OCI-LY3 (cell line): ENCODE measurements at regions not wholly inside any gene's neighbourhood (a gene's known extent, or its start where the extent isn't known, plus 50 kb on each side); places are given as distances from the start of the nearest gene placed in this dataset.

Experiments used
- H2AFZ ChIP-seq: fragments of 200-600, 300-600 bp; shearing (Covaris generic); 2 replicates; pipeline ENCODE4 v1.6.0; 2014; ENCODE audit warnings: antibody characterized with exemption, low read depth, low read length
- H3K27ac ChIP-seq: fragments of 200-600, 300-600 bp; sonication (generic); 2 replicates; pipeline ENCODE4 v1.5.1; 2014; ENCODE audit warnings: mild to moderate bottlenecking, low read length, moderate library complexity, mixed read lengths
- H3K27me3 ChIP-seq: fragments of 200-600, 300-600 bp; sonication (generic); 2 replicates; pipeline ENCODE4 v1.6.1; 2014; ENCODE audit warnings: low read depth, low read length, mixed read lengths
- H3K36me3 ChIP-seq: fragments of 200-600, 300-600 bp; sonication (generic); replicated peaks from 2 replicates; pipeline ENCODE3; 2014; ENCODE audit warnings: low read depth, low read length, mixed read lengths
- H3K4me1 ChIP-seq: fragments of 300-600, 200-600 bp; sonication (generic); 2 replicates; pipeline ENCODE4 v1.6.1; 2014; ENCODE audit warnings: low read length, mixed read lengths
- H3K4me2 ChIP-seq: fragments of 200-600, 300-600 bp; sonication (generic); 2 replicates; pipeline ENCODE4 v1.6.1; 2014; ENCODE audit warnings: low read length, mixed read lengths
- H3K4me3 ChIP-seq: fragments of 300-600, 200-600 bp; sonication (generic); 2 replicates; pipeline ENCODE4 v1.5.1; 2014; ENCODE audit warnings: antibody characterized with exemption, mild to moderate bottlenecking, low read length, moderate library complexity
- H3K79me2 ChIP-seq: fragments of 300-600, 200-600 bp; shearing (Covaris generic); 2 replicates; pipeline ENCODE4 v1.6.1; 2014; ENCODE audit warnings: mild to moderate bottlenecking, low read length, mixed read lengths
- H3K9ac ChIP-seq: fragments of 300-600, 200-600 bp; shearing (Covaris generic); 2 replicates; pipeline ENCODE4 v1.6.0; 2014; ENCODE audit warnings: mild to moderate bottlenecking, low read length, moderate library complexity
- H3K9me3 ChIP-seq: fragments of 200-600, 300-600 bp; shearing (Covaris generic); 2 replicates; pipeline ENCODE4 v1.6.1; 2014; ENCODE audit warnings: low read length, mixed read lengths; ENCODE audit not compliant: insufficient read depth
- H4K20me1 ChIP-seq: fragments of 200-600, 300-600 bp; sonication (generic); 2 replicates; pipeline ENCODE4 v1.6.1; 2016; ENCODE audit warnings: low read length, mixed read lengths; ENCODE audit not compliant: insufficient read depth
- EZH2phosphoT487 ChIP-seq: fragments of 200-600 bp; shearing (Covaris generic); IDR thresholded peaks from 2 replicates; pipeline ENCODE4 v1.6.1; 2018; ENCODE audit warnings: antibody characterized with exemption, mixed run types, low read depth
- TF ChIP-seq, protein P1 (sequence below): fragments of 200-600, 300-600 bp; sonication (generic); IDR thresholded peaks from 2 replicates; pipeline ENCODE4 v1.5.1; 2014; ENCODE audit warnings: antibody characterized with exemption, low read length, low read depth

DNA sequence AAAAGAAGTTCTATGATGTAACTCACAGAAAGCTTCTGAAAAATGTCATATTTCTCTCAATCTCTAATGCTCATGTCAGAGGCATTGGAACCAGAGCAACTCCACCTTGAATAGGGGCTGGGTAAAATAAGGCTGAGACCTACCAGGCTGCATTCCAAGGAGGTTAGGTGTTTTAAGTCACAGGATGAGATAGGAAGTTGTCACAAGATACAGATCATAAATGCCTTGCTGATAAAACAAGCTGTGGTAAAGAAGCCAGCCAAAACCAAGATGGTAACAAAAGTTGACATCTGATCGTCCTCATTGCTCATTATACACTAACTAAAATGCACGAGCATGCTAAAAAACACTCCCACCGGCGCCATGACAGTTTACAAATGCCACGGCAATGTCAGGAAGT lies 411.1 kb upstream of the GRIA1 start:
- no peaks in the 10 kb centered on the region for H3K36me3 ChIP-seq
- no peak overlapping the region for H3K27ac ChIP-seq
- no peaks in the 10 kb centered on the region for H4K20me1 ChIP-seq
- no peak overlapping the region for H2AFZ ChIP-seq
- H3K27me3 ChIP-seq: no peaks in the 10 kb centered on the region
- H3K9ac ChIP-seq: no peak overlapping the region
- no peaks in the 10 kb centered on the region for H3K9me3 ChIP-seq
- no peak overlapping the region for H3K4me2 ChIP-seq
- H3K4me3 ChIP-seq: no peak overlapping the region
- H3K4me1 ChIP-seq: no peaks in the 10 kb centered on the region
- H3K79me2 ChIP-seq: no peaks in the 10 kb centered on the region
- TF ChIP-seq, protein P1, sequence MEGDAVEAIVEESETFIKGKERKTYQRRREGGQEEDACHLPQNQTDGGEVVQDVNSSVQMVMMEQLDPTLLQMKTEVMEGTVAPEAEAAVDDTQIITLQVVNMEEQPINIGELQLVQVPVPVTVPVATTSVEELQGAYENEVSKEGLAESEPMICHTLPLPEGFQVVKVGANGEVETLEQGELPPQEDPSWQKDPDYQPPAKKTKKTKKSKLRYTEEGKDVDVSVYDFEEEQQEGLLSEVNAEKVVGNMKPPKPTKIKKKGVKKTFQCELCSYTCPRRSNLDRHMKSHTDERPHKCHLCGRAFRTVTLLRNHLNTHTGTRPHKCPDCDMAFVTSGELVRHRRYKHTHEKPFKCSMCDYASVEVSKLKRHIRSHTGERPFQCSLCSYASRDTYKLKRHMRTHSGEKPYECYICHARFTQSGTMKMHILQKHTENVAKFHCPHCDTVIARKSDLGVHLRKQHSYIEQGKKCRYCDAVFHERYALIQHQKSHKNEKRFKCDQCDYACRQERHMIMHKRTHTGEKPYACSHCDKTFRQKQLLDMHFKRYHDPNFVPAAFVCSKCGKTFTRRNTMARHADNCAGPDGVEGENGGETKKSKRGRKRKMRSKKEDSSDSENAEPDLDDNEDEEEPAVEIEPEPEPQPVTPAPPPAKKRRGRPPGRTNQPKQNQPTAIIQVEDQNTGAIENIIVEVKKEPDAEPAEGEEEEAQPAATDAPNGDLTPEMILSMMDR: no peak
- TF ChIP-seq EZH2phosphoT487: no peak

DNA sequence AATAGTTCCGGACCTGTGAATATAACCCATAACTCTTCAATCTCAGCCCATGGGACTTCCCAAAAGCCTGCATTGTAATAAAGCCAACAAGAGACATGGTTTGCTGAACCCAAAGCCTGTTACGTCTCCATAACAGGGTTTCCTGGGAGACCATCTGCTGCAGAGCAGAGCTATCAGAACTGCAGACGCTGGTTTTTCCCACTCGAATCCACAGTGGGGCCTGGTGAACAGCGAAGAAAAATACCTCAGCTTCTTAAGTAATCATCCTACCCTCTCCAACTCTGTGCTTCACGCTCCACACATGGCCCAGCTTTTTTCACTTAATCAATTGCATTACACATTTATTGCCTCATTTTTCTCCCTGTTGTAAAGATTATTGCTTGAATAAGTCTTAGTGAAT lies 409.5 kb upstream of the GRIA1 start:
- Histone ChIP-seq H2AFZ (no peak overlapping the region), H3K9ac (no peak overlapping the region), H3K27ac (no peak overlapping the region), H4K20me1 (no peaks in the 10 kb centered on the region), H3K4me1 (no peaks in the 10 kb centered on the region), H3K79me2 (no peaks in the 10 kb centered on the region), H3K4me3 (no peak overlapping the region), H3K9me3 (no peaks in the 10 kb centered on the region), H3K36me3 (no peaks in the 10 kb centered on the region), H3K27me3 (no peaks in the 10 kb centered on the region), H3K4me2 (no peak overlapping the region)
- TF ChIP-seq, protein P1: no peak
- TF ChIP-seq EZH2phosphoT487: no peak

DNA sequence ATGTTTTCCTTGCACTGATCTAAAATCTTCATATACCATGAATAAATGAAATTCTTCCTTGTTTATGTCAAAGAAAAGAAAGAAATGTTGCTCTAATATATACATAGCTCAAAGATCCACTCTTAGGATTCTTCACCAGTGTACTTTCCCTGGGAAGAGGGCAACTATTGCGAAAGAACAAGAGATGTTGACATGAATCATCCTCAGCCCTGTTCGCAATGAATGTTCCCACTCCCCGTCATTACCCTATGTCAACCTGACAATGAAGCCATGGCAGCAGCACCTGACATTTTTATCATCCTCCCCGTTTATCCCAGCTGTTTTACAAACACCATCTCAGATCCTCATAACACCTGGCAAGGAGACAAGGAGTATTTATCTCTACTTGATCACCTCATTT lies 409.1 kb upstream of the GRIA1 start:
- TF ChIP-seq EZH2phosphoT487: no peak
- TF ChIP-seq, protein P1: no peak
- H4K20me1 ChIP-seq: no peaks in the 10 kb centered on the region
- H3K36me3 ChIP-seq: no peaks in the 10 kb centered on the region
- no peaks in the 10 kb centered on the region for H3K79me2 ChIP-seq
- H3K4me2 ChIP-seq: no peak overlapping the region
- no peak overlapping the region for H3K4me3 ChIP-seq
- no peak overlapping the region for H2AFZ ChIP-seq
- H3K9ac ChIP-seq: no peak overlapping the region
- H3K27ac ChIP-seq: no peak overlapping the region
- H3K27me3 ChIP-seq: no peaks in the 10 kb centered on the region
- no peaks in the 10 kb centered on the region for H3K9me3 ChIP-seq
- no peaks in the 10 kb centered on the region for H3K4me1 ChIP-seq

DNA sequence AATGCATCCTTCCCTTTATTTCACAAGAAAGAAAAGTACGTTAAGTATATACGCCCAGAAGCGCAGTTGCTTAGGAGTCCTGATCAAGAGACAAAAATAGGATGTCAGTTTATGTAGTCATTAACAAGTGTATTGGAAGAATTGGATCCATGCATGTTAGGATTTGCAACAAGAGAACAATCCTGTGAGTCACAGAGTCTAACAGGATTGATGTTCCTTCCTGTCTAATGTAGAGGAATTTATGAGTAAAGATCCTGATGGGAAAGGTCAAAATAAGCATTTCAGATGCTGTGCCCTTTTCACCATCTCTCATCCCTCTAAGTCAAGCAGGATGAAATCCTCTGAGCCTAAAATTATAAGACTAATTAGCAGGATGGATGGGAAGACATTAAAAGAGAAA lies 406.0 kb upstream of the GRIA1 start:
- Histone ChIP-seq H3K4me2 (no peak overlapping the region), H3K79me2 (no peaks in the 10 kb centered on the region), H3K27me3 (no peaks in the 10 kb centered on the region), H3K36me3 (no peaks in the 10 kb centered on the region), H3K4me3 (no peak overlapping the region), H2AFZ (no peak overlapping the region), H3K4me1 (no peaks in the 10 kb centered on the region), H4K20me1 (no peaks in the 10 kb centered on the region), H3K27ac (no peak overlapping the region), H3K9me3 (no peaks in the 10 kb centered on the region), H3K9ac (no peak overlapping the region)
- no peak for TF ChIP-seq EZH2phosphoT487
- TF ChIP-seq, protein P1: no peak
